Gastroesophageal sphincter (tissue), 4 donors: ENCODE measurements at regions not wholly inside any gene's neighbourhood (a gene's known extent, or its start where the extent isn't known, plus 50 kb on each side); places are given as distances from the start of the nearest gene placed in this dataset.

Source experiments
- ATAC-seq: fragments of 150-250 bp; one replicate; pipeline ENCODE4 v1.9.1; 2016; ENCODE audit warnings: mild to moderate bottlenecking, moderate library complexity
- H3K27ac ChIP-seq, 4 donors: fragments of 200-600 bp; sonication (generic) in 3 of 4; 1 replicate in 3 of 4; 2 replicates in 1 of 4; pipeline ENCODE4 v1.5.1; 2016 to 2019
- H3K27me3 ChIP-seq: fragments of 200-600 bp; sonication (generic); one replicate; pipeline ENCODE4 v1.5.1; 2019
- H3K36me3 ChIP-seq, 2 donors: fragments of 200-600 bp; sonication (generic); one replicate each; pipeline ENCODE4 v1.5.1; 2019; ENCODE audit warnings: control low read depth in 1 of 2
- H3K4me1 ChIP-seq, 3 donors: fragments of 200-600 bp; sonication (generic); 1 replicate in 2 of 3; 2 replicates in 1 of 3; pipeline ENCODE4 v1.5.1; 2016 to 2019; ENCODE audit warnings: control low read depth in 2 of 3
- H3K4me3 ChIP-seq, 2 donors: fragments of 200-600 bp; sonication (generic); one replicate each; pipeline ENCODE4 v1.5.1; 2019; ENCODE audit warnings: mild to moderate bottlenecking in 1 of 2, moderate library complexity in 1 of 2
- H3K9me3 ChIP-seq, 3 donors: fragments of 200-600 bp; sonication (generic); one replicate each; pipeline ENCODE4 v1.5.1; 2017 to 2019; ENCODE audit warnings: control low read depth in 2 of 3
- EP300 ChIP-seq: sonication (generic); formaldehyde crosslinking; IDR thresholded peaks from one replicate; pipeline ENCODE4 v1.6.1; 2017; ENCODE audit warnings: antibody characterized with exemption, mild to moderate bottlenecking
- POLR2A ChIP-seq, 2 donors: fragments of 450-650 bp; IDR thresholded peaks; one replicate each; pipeline ENCODE4 v1.6.1; 2017; ENCODE audit warnings: antibody characterized with exemption in 2 of 2, mild to moderate bottlenecking in 2 of 2, moderate library complexity in 1 of 2
- POLR2AphosphoS5 ChIP-seq: sonication (generic); formaldehyde crosslinking; IDR thresholded peaks from one replicate; pipeline ENCODE4 v1.6.1; 2017; ENCODE audit warnings: antibody characterized with exemption
- WGBS, 2 donors: methylation state at CpG; one replicate each; pipeline ENCODE4 v1.1.5; 2018; ENCODE audit warnings: low coverage in 1 of 2; 5-methylcytosine and 5-hydroxymethylcytosine counted together
- TF ChIP-seq, protein P1 (sequence below), 4 experiments: fragments of 200-600 bp in 2 of 4; fragments of 450-650 bp in 2 of 4; sonication (generic) in 1 of 4; IDR thresholded peaks; one replicate each; pipeline ENCODE4 v1.5.1; 2017 to 2019; ENCODE audit warnings: antibody characterized with exemption in 4 of 4, mild to moderate bottlenecking in 2 of 4, moderate library complexity in 2 of 4

DNA sequence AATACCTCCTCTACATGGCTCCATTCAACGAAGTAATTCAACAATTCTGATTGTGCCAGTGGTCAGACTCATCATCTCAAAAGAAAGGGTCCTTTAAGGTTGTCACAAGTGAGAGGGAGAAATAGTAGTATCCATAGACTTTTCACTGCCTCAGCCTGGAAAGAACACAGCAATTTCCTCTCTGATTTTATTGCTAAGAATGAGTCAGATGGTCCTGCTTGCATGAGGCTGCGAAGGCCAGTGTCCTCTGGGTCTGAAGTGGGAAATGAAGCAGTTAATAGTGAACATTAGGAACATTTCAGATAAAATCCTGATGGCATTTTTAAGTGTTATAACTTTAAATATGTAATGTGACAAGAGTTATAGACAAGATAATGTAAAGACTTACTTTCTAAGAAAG lies 979.0 kb downstream of the EFNA5 start:
- Histone ChIP-seq H3K4me1 (no peaks in the 10 kb centered on the region), H3K4me3 (no peak overlapping the region), H3K27me3 (no peaks in the 10 kb centered on the region), H3K9me3 (no peaks in the 10 kb centered on the region), H3K27ac (no peak overlapping the region), H3K36me3 (no peaks in the 10 kb centered on the region)
- TF ChIP-seq EP300 (no peak), POLR2AphosphoS5 (no peak), POLR2A (IDR thresholded peaks at IDR 0.05) (no peak)
- TF ChIP-seq, protein P1, sequence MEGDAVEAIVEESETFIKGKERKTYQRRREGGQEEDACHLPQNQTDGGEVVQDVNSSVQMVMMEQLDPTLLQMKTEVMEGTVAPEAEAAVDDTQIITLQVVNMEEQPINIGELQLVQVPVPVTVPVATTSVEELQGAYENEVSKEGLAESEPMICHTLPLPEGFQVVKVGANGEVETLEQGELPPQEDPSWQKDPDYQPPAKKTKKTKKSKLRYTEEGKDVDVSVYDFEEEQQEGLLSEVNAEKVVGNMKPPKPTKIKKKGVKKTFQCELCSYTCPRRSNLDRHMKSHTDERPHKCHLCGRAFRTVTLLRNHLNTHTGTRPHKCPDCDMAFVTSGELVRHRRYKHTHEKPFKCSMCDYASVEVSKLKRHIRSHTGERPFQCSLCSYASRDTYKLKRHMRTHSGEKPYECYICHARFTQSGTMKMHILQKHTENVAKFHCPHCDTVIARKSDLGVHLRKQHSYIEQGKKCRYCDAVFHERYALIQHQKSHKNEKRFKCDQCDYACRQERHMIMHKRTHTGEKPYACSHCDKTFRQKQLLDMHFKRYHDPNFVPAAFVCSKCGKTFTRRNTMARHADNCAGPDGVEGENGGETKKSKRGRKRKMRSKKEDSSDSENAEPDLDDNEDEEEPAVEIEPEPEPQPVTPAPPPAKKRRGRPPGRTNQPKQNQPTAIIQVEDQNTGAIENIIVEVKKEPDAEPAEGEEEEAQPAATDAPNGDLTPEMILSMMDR (IDR thresholded peaks at IDR 0.05): no peak
- 77 to 88% methylated on average over 2 of the region's 2 CpGs for WGBS, 2 donors
- ATAC-seq: no peak

DNA sequence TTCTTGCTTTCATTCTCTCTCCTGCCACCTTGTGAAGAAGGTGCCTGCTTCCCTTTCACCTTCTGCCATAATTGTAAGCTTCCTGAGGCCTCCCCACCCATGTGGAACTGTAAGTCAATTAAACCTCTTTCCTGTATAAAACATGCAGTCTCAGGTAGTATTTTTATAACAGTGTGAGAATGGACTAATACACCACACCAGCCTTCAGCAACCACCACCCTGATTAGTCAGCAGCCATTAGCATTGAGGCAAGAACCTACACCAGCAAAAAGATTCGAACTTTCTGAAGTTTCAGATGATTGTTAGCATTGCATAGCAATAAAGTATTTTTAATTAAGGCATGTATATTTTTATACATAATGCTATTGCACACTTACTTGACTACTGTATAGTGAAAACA lies 980.2 kb downstream of the EFNA5 start:
- H3K9me3 ChIP-seq: no peaks in the 10 kb centered on the region
- H3K27me3 ChIP-seq: no peaks in the 10 kb centered on the region
- 0 to 86% methylated on average over 1 of the region's 1 CpG for WGBS, 2 donors
- H3K36me3 ChIP-seq: no peaks in the 10 kb centered on the region
- no peak overlapping the region for H3K4me3 ChIP-seq
- TF ChIP-seq POLR2AphosphoS5: no peak
- TF ChIP-seq, protein P1 (IDR thresholded peaks at IDR 0.05): no peak
- TF ChIP-seq EP300: no peak
- TF ChIP-seq POLR2A (IDR thresholded peaks at IDR 0.05): no peak
- ATAC-seq: no peak
- H3K4me1 ChIP-seq: no peaks in the 10 kb centered on the region
- no peak overlapping the region for H3K27ac ChIP-seq

DNA sequence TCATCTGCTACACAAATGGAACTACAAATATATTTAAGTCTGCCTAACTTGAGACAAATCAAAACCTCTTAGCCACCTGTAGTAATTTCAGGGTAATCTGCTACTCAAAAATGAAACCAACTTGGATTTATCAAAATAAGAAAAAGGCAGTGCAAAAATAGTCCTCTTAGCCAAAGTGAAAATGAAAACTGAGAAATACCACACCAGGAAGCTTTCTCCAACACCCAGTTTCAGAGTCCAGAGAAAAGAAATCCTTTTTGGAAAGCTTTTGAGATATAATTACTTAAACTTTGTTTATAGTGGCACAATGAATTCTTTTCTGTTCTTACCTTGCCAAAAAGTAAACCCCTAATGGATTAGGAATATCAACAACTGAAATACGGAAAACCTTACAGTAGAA lies 990.4 kb downstream of the EFNA5 start:
- H3K27ac ChIP-seq: peak overlapping the region in 1 of 4 donors; percentile 32
- no peaks in the 10 kb centered on the region for H3K9me3 ChIP-seq
- peak overlapping the region; percentile 16 to 24 for H3K4me3 ChIP-seq
- H3K27me3 ChIP-seq: no peaks in the 10 kb centered on the region
- WGBS, 2 donors: 0 to 4% methylated on average over 1 of the region's 1 CpG
- no peak for ATAC-seq
- no peaks in the 10 kb centered on the region for H3K36me3 ChIP-seq
- peaks cover 0 to 9% (median 0%) of the 10 kb centered on the region in 3 donors for H3K4me1 ChIP-seq
- TF ChIP-seq, protein P1 (IDR thresholded peaks at IDR 0.05): no peak
- TF ChIP-seq EP300 (no peak), POLR2A (IDR thresholded peaks at IDR 0.05) (no peak), POLR2AphosphoS5 (no peak)

GRCh38 chr5:106677057-106677456 lies 993.7 kb downstream of the EFNA5 start:
- Histone ChIP-seq H3K4me1 (peaks cover 0 to 9% (median 0%) of the 10 kb centered on the region in 3 donors), H3K9me3 (no peaks in the 10 kb centered on the region), H3K36me3 (no peaks in the 10 kb centered on the region), H3K27me3 (no peaks in the 10 kb centered on the region), H3K4me3 (no peak overlapping the region), H3K27ac (no peak overlapping the region)
- WGBS, 2 donors: 100% methylated on average over 1 of the region's 1 CpG
- TF ChIP-seq POLR2AphosphoS5 (no peak), EP300 (no peak), POLR2A (IDR thresholded peaks at IDR 0.05) (no peak)
- TF ChIP-seq, protein P1 (IDR thresholded peaks at IDR 0.05): no peak
- ATAC-seq: no peak

DNA sequence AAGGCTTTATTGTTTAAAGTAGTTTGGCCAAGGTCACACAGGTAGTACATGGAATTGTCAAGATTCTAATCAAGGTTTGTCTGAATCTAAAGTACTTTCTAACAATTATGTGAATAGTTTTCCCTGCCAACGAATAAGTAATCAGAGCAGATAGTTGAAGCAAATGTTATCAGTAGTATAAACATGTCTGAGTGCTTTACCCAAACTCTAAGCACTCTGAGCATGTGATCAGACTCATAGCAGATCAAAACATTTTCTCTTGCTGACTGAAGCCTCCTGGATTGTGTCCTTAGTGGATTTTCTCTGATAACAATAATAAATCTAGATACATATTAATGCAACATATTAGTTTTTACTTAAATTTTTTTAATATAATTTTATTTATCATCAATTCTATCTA lies 995.0 kb downstream of the EFNA5 start:
- Histone ChIP-seq H3K9me3 (no peaks in the 10 kb centered on the region), H3K36me3 (no peaks in the 10 kb centered on the region), H3K4me1 (peaks cover 0 to 2% (median 0%) of the 10 kb centered on the region in 3 donors), H3K27ac (no peak overlapping the region), H3K4me3 (no peak overlapping the region), H3K27me3 (no peaks in the 10 kb centered on the region)
- ATAC-seq: no peak
- 11 to 20% methylated on average over 1 of the region's 1 CpG for WGBS, 2 donors
- TF ChIP-seq POLR2A (IDR thresholded peaks at IDR 0.05): no peak
- no peak for TF ChIP-seq EP300
- TF ChIP-seq, protein P1 (IDR thresholded peaks at IDR 0.05): no peak
- TF ChIP-seq POLR2AphosphoS5: no peak
